ENCODE measurements at regions not wholly inside any gene's neighbourhood (a gene's known extent, or its start where the extent isn't known, plus 50 kb on each side); places are given as distances from the start of the nearest gene placed in this dataset.

- H3K4me3 ChIP-seq (ENCODE audit: control insufficient read depth, low read depth, low read length), result no peak overlapping the region
- DNase-seq (ENCODE audit: low read depth), result no peak
- no peak for TF ChIP-seq CTCF (conservative IDR thresholded peaks at IDR 0.05; ENCODE audit: control insufficient read depth, insufficient read depth, low read depth, low read length)
Measured at GRCh38 chr15:87661454-87662355, 594.8 kb downstream of the NTRK3 start.

- TF ChIP-seq CTCF (conservative IDR thresholded peaks at IDR 0.05; ENCODE audit: control insufficient read depth, insufficient read depth, low read depth, low read length), result no peak
- no peak overlapping the region for H3K4me3 ChIP-seq (ENCODE audit: control insufficient read depth, low read depth, low read length)
Measured at GRCh38 chr15:87660251-87661129, 596.0 kb downstream of the NTRK3 start.

GRCh38 chr15:87656372-87656771 lies 600.2 kb downstream of the NTRK3 start:
- no peak for TF ChIP-seq CTCF (conservative IDR thresholded peaks at IDR 0.05; ENCODE audit: control insufficient read depth, insufficient read depth, low read depth, low read length)
- no peak overlapping the region for H3K4me3 ChIP-seq (ENCODE audit: control insufficient read depth, low read depth, low read length)
- DNase-seq (ENCODE audit: low read depth), result no peak

More at GRCh38 chr15:87660251-87661129, 596.0 kb downstream of the NTRK3 start:
- no peak for DNase-seq (ENCODE audit: low read depth)

- DNase-seq (ENCODE audit: low read depth), result no peak
- TF ChIP-seq CTCF (conservative IDR thresholded peaks at IDR 0.05; ENCODE audit: control insufficient read depth, insufficient read depth, low read depth, low read length), result no peak
- no peak overlapping the region for H3K4me3 ChIP-seq (ENCODE audit: control insufficient read depth, low read depth, low read length)
Measured at GRCh38 chr15:87653646-87654045, 602.9 kb downstream of the NTRK3 start.

- H3K4me3 ChIP-seq (ENCODE audit: control insufficient read depth, low read depth, low read length), result no peak overlapping the region
- DNase-seq (ENCODE audit: low read depth), result no peak
- TF ChIP-seq CTCF (conservative IDR thresholded peaks at IDR 0.05; ENCODE audit: control insufficient read depth, insufficient read depth, low read depth, low read length), result no peak
Measured at GRCh38 chr15:87649175-87649574, 607.4 kb downstream of the NTRK3 start.

GRCh38 chr15:87648278-87648677 lies 608.3 kb downstream of the NTRK3 start:
- H3K4me3 ChIP-seq (ENCODE audit: control insufficient read depth, low read depth, low read length), result no peak overlapping the region
- DNase-seq (ENCODE audit: low read depth), result no peak
- TF ChIP-seq CTCF (conservative IDR thresholded peaks at IDR 0.05; ENCODE audit: control insufficient read depth, insufficient read depth, low read depth, low read length), result no peak
